Uterus (tissue), 3 donors: ENCODE measurements at regions not wholly inside any gene's neighbourhood (a gene's known extent, or its start where the extent isn't known, plus 50 kb on each side); places are given as distances from the start of the nearest gene placed in this dataset.
A peak's percentile ranks its signal among the peaks of the same experiment; 100 is the strongest.

ENCODE experiments used
- DNase-seq, 2 donors: peaks; one replicate each; pipeline ENCODE4 v3.0.0-alpha.2; 2019 to 2020
- H3K27ac ChIP-seq, 2 donors: fragments of 200-600 bp; sonication (generic); 1 replicate in 1 of 2; 2 replicates in 1 of 2; pipeline ENCODE4 v1.5.1; 2016 to 2018
- H3K27me3 ChIP-seq, 2 donors: fragments of 200-600 bp; sonication (generic); one replicate each; pipeline ENCODE4 v1.5.1; 2018 to 2019; ENCODE audit warnings: control low read depth in 1 of 2
- H3K36me3 ChIP-seq, 2 donors: fragments of 200-600 bp; sonication (generic); one replicate each; pipeline ENCODE4 v1.5.1; 2019; ENCODE audit warnings: control low read depth in 1 of 2
- H3K4me1 ChIP-seq, 2 donors: fragments of 200-600 bp; sonication (generic); one replicate each; pipeline ENCODE4 v1.5.1; 2018 to 2019; ENCODE audit warnings: control low read depth in 1 of 2
- H3K4me3 ChIP-seq, 2 donors: fragments of 200-600 bp; sonication (generic); 1 replicate in 1 of 2; 2 replicates in 1 of 2; pipeline ENCODE4 v1.5.1; 2018 to 2019; ENCODE audit warnings: mild to moderate bottlenecking in 1 of 2
- H3K9me3 ChIP-seq, 2 donors: fragments of 200-600 bp; sonication (generic); one replicate each; pipeline ENCODE4 v1.5.1; 2019; ENCODE audit warnings: control low read depth in 1 of 2
- POLR2A ChIP-seq, 2 donors: fragments of 450-650 bp; IDR thresholded peaks; one replicate each; pipeline ENCODE4 v1.6.1; 2016; ENCODE audit warnings: antibody characterized with exemption in 2 of 2, mild to moderate bottlenecking in 1 of 2, moderate library complexity in 1 of 2
- intact Hi-C: fragments of 100-400 bp; cut with DNase I; formaldehyde crosslinking; loops from one replicate; pipeline ENCODE4 v1.15.1; 2023; ENCODE audit warnings: low total_unique reads
- TF ChIP-seq, protein P1 (sequence below), 4 experiments: fragments of 200-600 bp in 2 of 4; fragments of 450-650 bp in 2 of 4; sonication (generic) in 2 of 4; IDR thresholded peaks; one replicate each; pipeline ENCODE4 v1.5.1; 2016 to 2019; ENCODE audit warnings: antibody characterized with exemption in 4 of 4, mild to moderate bottlenecking in 2 of 4, moderate library complexity in 1 of 4
- donor health status: DM: yes; HTN: yes; CAD: no.

DNA sequence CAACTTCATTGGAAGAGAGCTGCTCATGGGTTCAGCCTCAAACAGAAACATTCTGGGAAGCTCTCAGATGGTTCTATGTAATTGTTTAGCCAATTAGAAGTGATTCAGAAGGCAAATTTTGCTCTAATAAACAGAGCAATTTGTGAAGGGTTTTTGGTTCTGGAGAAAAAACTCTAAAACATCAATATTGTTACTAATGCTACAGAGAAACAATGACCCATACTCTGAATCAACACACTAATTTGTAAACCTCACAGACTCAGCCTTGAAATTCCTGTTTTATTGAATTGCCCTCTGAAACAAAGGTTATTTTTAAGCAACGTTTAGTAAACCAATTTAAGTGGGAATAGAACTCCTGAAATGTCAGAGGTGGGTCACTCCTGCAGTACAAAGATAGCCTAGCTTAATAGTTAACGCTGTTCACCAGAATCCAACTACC, 171.6 kb upstream of the SVIL start:
- no peak overlapping the region for H3K4me3 ChIP-seq
- TF ChIP-seq POLR2A (IDR thresholded peaks at IDR 0.05), result no peak
- TF ChIP-seq, protein P1, sequence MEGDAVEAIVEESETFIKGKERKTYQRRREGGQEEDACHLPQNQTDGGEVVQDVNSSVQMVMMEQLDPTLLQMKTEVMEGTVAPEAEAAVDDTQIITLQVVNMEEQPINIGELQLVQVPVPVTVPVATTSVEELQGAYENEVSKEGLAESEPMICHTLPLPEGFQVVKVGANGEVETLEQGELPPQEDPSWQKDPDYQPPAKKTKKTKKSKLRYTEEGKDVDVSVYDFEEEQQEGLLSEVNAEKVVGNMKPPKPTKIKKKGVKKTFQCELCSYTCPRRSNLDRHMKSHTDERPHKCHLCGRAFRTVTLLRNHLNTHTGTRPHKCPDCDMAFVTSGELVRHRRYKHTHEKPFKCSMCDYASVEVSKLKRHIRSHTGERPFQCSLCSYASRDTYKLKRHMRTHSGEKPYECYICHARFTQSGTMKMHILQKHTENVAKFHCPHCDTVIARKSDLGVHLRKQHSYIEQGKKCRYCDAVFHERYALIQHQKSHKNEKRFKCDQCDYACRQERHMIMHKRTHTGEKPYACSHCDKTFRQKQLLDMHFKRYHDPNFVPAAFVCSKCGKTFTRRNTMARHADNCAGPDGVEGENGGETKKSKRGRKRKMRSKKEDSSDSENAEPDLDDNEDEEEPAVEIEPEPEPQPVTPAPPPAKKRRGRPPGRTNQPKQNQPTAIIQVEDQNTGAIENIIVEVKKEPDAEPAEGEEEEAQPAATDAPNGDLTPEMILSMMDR (IDR thresholded peaks at IDR 0.05), result no peak
- intact Hi-C loops, result no loop called here
- DNase-seq, result no peak
- H3K36me3 ChIP-seq, result no peaks in the 10 kb centered on the region
- peaks cover 3 to 5% of the 10 kb centered on the region in 2 donors for H3K4me1 ChIP-seq
- no peak overlapping the region for H3K27ac ChIP-seq
- no peaks in the 10 kb centered on the region for H3K9me3 ChIP-seq
- no peaks in the 10 kb centered on the region for H3K27me3 ChIP-seq

DNA sequence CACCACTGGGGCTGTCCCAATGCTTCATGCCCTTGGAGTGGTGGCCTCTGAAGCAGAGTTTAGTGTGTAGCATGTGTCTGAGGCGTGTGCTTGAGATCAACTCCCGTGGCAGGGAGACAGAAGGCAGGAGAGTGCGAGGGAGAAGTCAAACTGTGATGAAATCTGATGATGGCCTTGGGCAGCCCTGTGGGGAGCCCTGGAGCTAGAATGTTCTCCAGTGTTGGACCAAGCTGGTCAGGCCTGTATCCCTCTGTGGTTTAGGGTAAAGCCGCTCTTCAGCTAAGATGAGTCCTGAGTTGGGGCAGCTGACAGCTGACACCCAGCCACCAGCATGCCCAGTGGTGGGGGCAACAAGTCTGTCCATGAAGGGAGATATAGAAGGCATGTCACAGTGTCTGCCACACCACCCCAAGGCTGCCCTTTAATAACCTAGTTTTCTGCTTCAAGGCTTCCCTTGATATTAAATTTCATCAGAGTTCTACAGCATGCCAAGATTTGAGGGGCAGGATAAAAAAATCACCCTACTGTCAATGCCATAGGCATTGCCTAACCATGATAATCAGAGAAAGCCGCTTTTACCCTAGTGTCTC, 170.5 kb upstream of the SVIL start:
- peaks cover 0 to 5% of the 10 kb centered on the region in 2 donors for H3K4me1 ChIP-seq
- no peak for DNase-seq
- H3K9me3 ChIP-seq, result no peaks in the 10 kb centered on the region
- H3K27ac ChIP-seq, result peak overlapping the region in 1 of 2 donors; percentile 10
- H3K4me3 ChIP-seq, result no peak overlapping the region
- H3K27me3 ChIP-seq, result no peaks in the 10 kb centered on the region
- intact Hi-C loops, result no loop called here
- no peaks in the 10 kb centered on the region for H3K36me3 ChIP-seq
- TF ChIP-seq, protein P1 (IDR thresholded peaks at IDR 0.05), result no peak
- TF ChIP-seq POLR2A (IDR thresholded peaks at IDR 0.05), result no peak

DNA sequence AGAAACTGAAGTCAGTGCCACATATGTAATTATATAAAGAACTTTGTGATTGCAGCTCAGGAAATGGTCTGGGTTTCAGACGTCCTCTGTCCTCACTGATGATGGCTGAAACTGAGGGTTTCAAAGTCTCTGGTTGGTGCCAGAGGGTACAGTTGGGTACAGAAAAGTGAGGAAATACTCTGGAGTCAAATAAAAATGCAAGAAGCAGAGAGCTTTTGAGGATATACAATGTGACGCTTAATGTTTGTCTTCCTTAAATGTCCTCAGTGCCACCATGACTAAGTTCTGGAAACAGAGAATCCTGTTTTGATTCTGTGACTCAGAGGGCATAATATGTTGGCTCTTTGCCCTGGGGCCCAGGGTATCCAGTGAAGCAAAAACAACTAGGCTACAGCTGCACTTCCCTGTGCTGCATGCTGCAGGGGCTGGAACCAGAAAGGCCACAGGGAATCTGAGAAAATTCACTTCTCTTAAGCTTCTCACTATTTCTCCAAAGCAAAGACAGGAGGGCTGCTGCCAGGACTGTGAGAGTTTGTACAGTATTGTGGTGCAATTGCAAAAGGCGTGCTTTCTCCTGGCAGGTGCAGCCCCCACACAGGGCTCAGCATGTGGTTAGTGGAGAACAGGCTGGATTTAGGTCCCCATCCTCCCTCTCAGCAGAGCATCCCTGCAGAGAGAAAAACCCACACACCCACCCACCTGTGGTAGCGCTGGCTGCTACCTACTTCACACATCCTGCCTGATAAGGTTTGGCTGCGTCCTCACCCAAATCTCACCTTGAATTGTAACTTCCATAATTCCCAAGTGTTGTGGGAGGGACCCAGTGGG, 169.5 kb upstream of the SVIL start:
- Histone ChIP-seq H3K27ac (peak overlapping the region in 1 of 2 donors; percentile 39), H3K36me3 (no peaks in the 10 kb centered on the region), H3K27me3 (no peaks in the 10 kb centered on the region), H3K9me3 (no peaks in the 10 kb centered on the region), H3K4me3 (no peak overlapping the region), H3K4me1 (peaks cover 0 to 5% of the 10 kb centered on the region in 2 donors)
- TF ChIP-seq, protein P1 (IDR thresholded peaks at IDR 0.05), result no peak
- TF ChIP-seq POLR2A (IDR thresholded peaks at IDR 0.05), result no peak
- peak in 1 of 2 donors; percentile 63 for DNase-seq
- intact Hi-C loops, result no loop called here

DNA sequence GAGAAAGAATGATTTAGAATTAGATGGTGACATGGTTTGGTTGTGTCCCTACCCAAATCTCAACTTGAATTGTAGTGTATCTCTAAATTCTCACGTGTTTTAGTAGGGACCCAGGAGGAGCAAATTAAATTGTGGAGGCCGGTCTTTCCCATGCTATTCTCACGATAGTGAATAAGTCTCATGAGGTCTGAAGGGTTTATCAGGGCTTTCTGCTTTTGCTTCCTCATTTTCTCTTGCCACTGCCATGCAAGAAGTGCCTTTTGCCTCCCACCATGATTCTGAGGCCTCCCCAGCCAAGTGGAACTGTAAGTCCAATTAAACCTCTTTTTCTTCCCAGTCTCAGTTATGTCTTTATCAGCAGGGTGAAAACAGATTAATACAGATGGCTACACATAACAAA, 167.4 kb upstream of the SVIL start:
- Histone ChIP-seq H3K9me3 (no peaks in the 10 kb centered on the region), H3K4me3 (no peak overlapping the region), H3K4me1 (peaks cover 0 to 5% of the 10 kb centered on the region in 2 donors), H3K27me3 (no peaks in the 10 kb centered on the region), H3K27ac (peak overlapping the region; percentile 29 to 48), H3K36me3 (no peaks in the 10 kb centered on the region)
- TF ChIP-seq, protein P1 (IDR thresholded peaks at IDR 0.05), result no peak
- no peak for TF ChIP-seq POLR2A (IDR thresholded peaks at IDR 0.05)
- intact Hi-C loops, result no loop called here
- peak in 1 of 2 donors; percentile 4 for DNase-seq
